Vagina (tissue), 2 donors: ENCODE measurements at regions not wholly inside any gene's neighbourhood (a gene's known extent, or its start where the extent isn't known, plus 50 kb on each side); places are given as distances from the start of the nearest gene placed in this dataset.

Experiments used
- DNase-seq, 2 donors: peaks; one replicate each; pipeline ENCODE4 v3.0.0-alpha.2; 2017; ENCODE audit errors: extremely low spot score in 2 of 2
- H3K27ac ChIP-seq: fragments of 200-600 bp; sonication (generic); one replicate; pipeline ENCODE4 v1.5.1; 2019
- H3K27me3 ChIP-seq: fragments of 200-600 bp; sonication (generic); one replicate; pipeline ENCODE4 v1.5.1; 2019
- H3K36me3 ChIP-seq, 2 donors: fragments of 200-600 bp; sonication (generic); one replicate each; pipeline ENCODE4 v1.5.1; 2017 to 2019
- H3K4me1 ChIP-seq: fragments of 200-600 bp; sonication (generic); one replicate; pipeline ENCODE4 v1.5.1; 2019
- H3K4me3 ChIP-seq, 2 donors: fragments of 200-600 bp; sonication (generic); 1 replicate in 1 of 2; 2 replicates in 1 of 2; pipeline ENCODE4 v1.5.1; 2016 to 2019
- H3K9me3 ChIP-seq: fragments of 200-600 bp; sonication (generic); one replicate; pipeline ENCODE4 v1.5.1; 2019
- POLR2A ChIP-seq, 2 donors: fragments of 450-650 bp; IDR thresholded peaks; one replicate each; pipeline ENCODE4 v1.6.1; 2017; ENCODE audit warnings: antibody characterized with exemption in 2 of 2, mild to moderate bottlenecking in 2 of 2, moderate library complexity in 2 of 2
- POLR2AphosphoS5 ChIP-seq, 2 donors: sonication (generic); formaldehyde crosslinking; IDR thresholded peaks; one replicate each; pipeline ENCODE4 v1.9.0; 2017; ENCODE audit warnings: antibody characterized with exemption in 2 of 2, mild to moderate bottlenecking in 2 of 2, low read depth in 1 of 2; ENCODE audit not compliant: insufficient read depth in 1 of 2
- intact Hi-C: fragments of 100-400 bp; cut with DNase I; formaldehyde crosslinking; loops from one replicate; pipeline ENCODE4 v1.15.1; 2023
- TF ChIP-seq, protein P1 (sequence below), 3 experiments: fragments of 450-650 bp in 2 of 3; fragments of 200-600 bp in 1 of 3; sonication (generic) in 1 of 3; IDR thresholded peaks; one replicate each; pipeline ENCODE4 v1.5.1; 2017 to 2019; ENCODE audit warnings: antibody characterized with exemption in 3 of 3, mild to moderate bottlenecking in 2 of 3, moderate library complexity in 2 of 3

DNA sequence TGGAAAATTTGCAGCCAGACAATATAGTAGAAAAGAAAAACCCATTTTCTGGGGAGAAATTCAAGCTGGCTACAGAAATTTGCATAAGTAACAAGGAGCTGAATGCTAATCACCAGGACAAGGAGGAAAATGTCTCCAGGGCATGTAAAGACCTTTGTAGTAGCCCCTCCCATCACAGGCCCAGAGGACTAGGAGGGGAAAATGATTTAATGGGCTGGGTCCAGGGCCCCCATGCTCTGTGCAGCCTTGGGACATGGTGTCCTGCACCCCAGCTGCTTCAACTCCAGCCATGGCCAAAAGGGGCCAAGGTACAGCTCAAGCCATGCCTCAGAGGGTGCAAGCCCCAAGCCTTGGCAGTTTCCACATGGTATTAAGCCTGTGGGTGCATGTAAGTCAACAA, 197.6 kb upstream of the POU1F1 start:
- Histone ChIP-seq H3K9me3 (no peaks in the 10 kb centered on the region), H3K36me3 (no peaks in the 10 kb centered on the region), H3K4me1 (no peaks in the 10 kb centered on the region), H3K27me3 (no peaks in the 10 kb centered on the region), H3K4me3 (no peak overlapping the region), H3K27ac (no peak overlapping the region)
- TF ChIP-seq POLR2A (IDR thresholded peaks at IDR 0.05): no peak
- TF ChIP-seq, protein P1, sequence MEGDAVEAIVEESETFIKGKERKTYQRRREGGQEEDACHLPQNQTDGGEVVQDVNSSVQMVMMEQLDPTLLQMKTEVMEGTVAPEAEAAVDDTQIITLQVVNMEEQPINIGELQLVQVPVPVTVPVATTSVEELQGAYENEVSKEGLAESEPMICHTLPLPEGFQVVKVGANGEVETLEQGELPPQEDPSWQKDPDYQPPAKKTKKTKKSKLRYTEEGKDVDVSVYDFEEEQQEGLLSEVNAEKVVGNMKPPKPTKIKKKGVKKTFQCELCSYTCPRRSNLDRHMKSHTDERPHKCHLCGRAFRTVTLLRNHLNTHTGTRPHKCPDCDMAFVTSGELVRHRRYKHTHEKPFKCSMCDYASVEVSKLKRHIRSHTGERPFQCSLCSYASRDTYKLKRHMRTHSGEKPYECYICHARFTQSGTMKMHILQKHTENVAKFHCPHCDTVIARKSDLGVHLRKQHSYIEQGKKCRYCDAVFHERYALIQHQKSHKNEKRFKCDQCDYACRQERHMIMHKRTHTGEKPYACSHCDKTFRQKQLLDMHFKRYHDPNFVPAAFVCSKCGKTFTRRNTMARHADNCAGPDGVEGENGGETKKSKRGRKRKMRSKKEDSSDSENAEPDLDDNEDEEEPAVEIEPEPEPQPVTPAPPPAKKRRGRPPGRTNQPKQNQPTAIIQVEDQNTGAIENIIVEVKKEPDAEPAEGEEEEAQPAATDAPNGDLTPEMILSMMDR (IDR thresholded peaks at IDR 0.05): no peak
- no peak for TF ChIP-seq POLR2AphosphoS5 (IDR thresholded peaks at IDR 0.05; ENCODE audit: insufficient read depth in 1 of 2, low read depth in 1 of 2)
- intact Hi-C loops: no loop called here
- no peak for DNase-seq

GRCh38 chr3:87468938-87469337, 192.6 kb upstream of the POU1F1 start:
- H3K4me1 ChIP-seq: no peaks in the 10 kb centered on the region
- no peak for DNase-seq
- H3K27ac ChIP-seq: no peak overlapping the region
- H3K36me3 ChIP-seq: no peaks in the 10 kb centered on the region
- H3K4me3 ChIP-seq: no peak overlapping the region
- intact Hi-C loops: no loop called here
- no peaks in the 10 kb centered on the region for H3K27me3 ChIP-seq
- TF ChIP-seq POLR2AphosphoS5 (IDR thresholded peaks at IDR 0.05; ENCODE audit: insufficient read depth in 1 of 2, low read depth in 1 of 2) (no peak), POLR2A (IDR thresholded peaks at IDR 0.05) (no peak)
- TF ChIP-seq, protein P1 (IDR thresholded peaks at IDR 0.05): no peak
- H3K9me3 ChIP-seq: no peaks in the 10 kb centered on the region

DNA sequence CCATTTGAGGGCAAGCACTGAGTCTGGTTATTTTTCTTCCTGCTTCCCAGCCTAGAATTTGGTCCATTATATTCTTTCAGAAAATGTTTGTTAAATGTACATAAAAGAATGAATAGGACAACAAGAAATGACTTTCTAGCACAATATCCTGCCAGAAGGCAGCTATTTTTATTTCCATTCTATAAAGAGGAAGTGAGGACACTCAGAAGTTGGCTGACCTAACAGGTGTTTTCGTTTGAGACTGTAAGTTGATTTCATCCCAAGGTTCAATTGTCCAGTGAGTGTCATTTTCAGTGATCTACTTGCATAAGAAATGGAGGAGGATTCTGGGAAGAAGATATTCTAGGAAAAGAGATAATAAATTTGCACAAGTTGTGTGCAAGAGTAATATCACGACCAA, 191.9 kb upstream of the POU1F1 start:
- no peaks in the 10 kb centered on the region for H3K36me3 ChIP-seq
- no peaks in the 10 kb centered on the region for H3K4me1 ChIP-seq
- TF ChIP-seq POLR2AphosphoS5 (IDR thresholded peaks at IDR 0.05; ENCODE audit: insufficient read depth in 1 of 2, low read depth in 1 of 2): no peak
- TF ChIP-seq POLR2A (IDR thresholded peaks at IDR 0.05): no peak
- TF ChIP-seq, protein P1 (IDR thresholded peaks at IDR 0.05): no peak
- no peak overlapping the region for H3K4me3 ChIP-seq
- intact Hi-C loops: no loop called here
- DNase-seq: no peak
- H3K9me3 ChIP-seq: no peaks in the 10 kb centered on the region
- no peaks in the 10 kb centered on the region for H3K27me3 ChIP-seq
- no peak overlapping the region for H3K27ac ChIP-seq

GRCh38 chr3:87462228-87462627, 185.8 kb upstream of the POU1F1 start:
- TF ChIP-seq POLR2A (IDR thresholded peaks at IDR 0.05) (no peak), POLR2AphosphoS5 (IDR thresholded peaks at IDR 0.05; ENCODE audit: insufficient read depth in 1 of 2, low read depth in 1 of 2) (no peak)
- TF ChIP-seq, protein P1 (IDR thresholded peaks at IDR 0.05): no peak
- H3K27ac ChIP-seq: no peak overlapping the region
- no peaks in the 10 kb centered on the region for H3K36me3 ChIP-seq
- intact Hi-C loops: no loop called here
- no peaks in the 10 kb centered on the region for H3K27me3 ChIP-seq
- H3K9me3 ChIP-seq: no peaks in the 10 kb centered on the region
- no peak for DNase-seq
- no peak overlapping the region for H3K4me3 ChIP-seq
- H3K4me1 ChIP-seq: no peaks in the 10 kb centered on the region

- H3K36me3 ChIP-seq: no peaks in the 10 kb centered on the region
- H3K4me3 ChIP-seq: no peak overlapping the region
- H3K27ac ChIP-seq: no peak overlapping the region
Measured at GRCh38 chr3:87461443-87461842, 185.1 kb upstream of the POU1F1 start.

More at GRCh38 chr3:87461443-87461842, 185.1 kb upstream of the POU1F1 start:
- H3K27me3 ChIP-seq: no peaks in the 10 kb centered on the region
- H3K4me1 ChIP-seq: no peaks in the 10 kb centered on the region
- intact Hi-C loops: no loop called here
- H3K9me3 ChIP-seq: no peaks in the 10 kb centered on the region
- no peak for DNase-seq
- TF ChIP-seq, protein P1 (IDR thresholded peaks at IDR 0.05): no peak
- TF ChIP-seq POLR2AphosphoS5 (IDR thresholded peaks at IDR 0.05; ENCODE audit: insufficient read depth in 1 of 2, low read depth in 1 of 2) (no peak), POLR2A (IDR thresholded peaks at IDR 0.05) (no peak)
